Breast epithelium (tissue), 3 donors: ENCODE measurements at regions not wholly inside any gene's neighbourhood (a gene's known extent, or its start where the extent isn't known, plus 50 kb on each side); places are given as distances from the start of the nearest gene placed in this dataset.

Source experiments
- CTCF ChIP-seq, 3 donors: fragments of 450-650 bp; IDR thresholded peaks; one replicate each; pipeline ENCODE4 v1.5.1; 2016 to 2017; ENCODE audit warnings: antibody characterized with exemption in 3 of 3, mild to moderate bottlenecking in 3 of 3, moderate library complexity in 3 of 3
- POLR2A ChIP-seq: fragments of 450-650 bp; IDR thresholded peaks from one replicate; pipeline ENCODE4 v1.6.1; 2016; ENCODE audit warnings: antibody characterized with exemption, mild to moderate bottlenecking, moderate library complexity
- POLR2AphosphoS5 ChIP-seq, 3 donors: sonication (generic); formaldehyde crosslinking; IDR thresholded peaks; one replicate each; pipeline ENCODE4 v1.6.1; 2017; ENCODE audit warnings: antibody characterized with exemption in 3 of 3

DNA sequence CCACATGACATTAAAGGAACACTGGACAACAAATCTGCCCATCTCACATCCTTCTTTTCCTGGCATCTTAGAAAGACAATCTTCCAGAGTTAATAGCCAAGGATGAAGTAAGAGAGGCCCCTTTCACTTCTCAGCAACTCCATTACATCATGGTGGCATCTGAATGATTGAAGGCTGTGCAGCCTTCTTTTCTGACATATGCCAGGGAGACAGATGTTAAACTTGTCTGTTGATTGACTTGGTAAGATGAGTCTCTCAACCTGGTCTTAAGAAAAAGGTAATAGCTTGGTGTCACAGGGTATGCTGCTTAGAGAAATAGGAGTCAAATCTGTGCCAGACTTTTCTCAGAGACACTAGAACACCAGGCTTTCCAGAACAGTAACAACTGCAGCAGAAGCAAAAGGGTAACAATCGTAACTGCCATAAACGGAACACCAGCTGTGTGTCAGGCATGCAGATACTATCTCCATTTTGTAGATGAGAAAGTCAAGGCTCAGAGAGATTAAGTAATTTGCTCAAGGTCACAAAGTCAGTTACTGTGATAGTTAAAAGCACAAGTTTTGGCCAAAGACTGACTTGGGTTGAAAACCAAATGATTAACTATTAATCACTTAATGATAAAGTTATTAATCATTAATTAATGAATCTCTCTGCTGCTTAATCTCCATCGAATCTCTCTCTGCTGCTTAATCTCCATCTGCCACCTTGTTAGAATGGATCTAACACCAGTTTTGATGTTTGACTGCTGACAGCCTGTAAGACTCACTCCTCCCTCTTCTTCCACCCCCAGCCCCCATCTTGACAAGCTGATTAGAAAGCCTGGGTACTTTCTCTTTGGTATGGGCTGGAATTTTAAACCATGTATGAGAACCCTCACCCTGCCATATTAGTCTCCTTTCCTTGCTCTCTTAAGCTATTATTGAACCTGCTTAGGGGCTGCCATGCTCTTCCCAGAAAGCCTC, 353.5 kb downstream of the ENC1 start:
- TF ChIP-seq CTCF (IDR thresholded peaks at IDR 0.05) (no peak), POLR2AphosphoS5 (IDR thresholded peaks at IDR 0.05) (no peak), POLR2A (no peak)
